ENCODE measurements at regions not wholly inside any gene's neighbourhood (a gene's known extent, or its start where the extent isn't known, plus 50 kb on each side); places are given as distances from the start of the nearest gene placed in this dataset.

- no peak for DNase-seq
Measured at GRCh38 chr2:37472959-37473358, 128.5 kb downstream of the QPCT start.

GRCh38 chr2:37476411-37476810 lies 132.0 kb downstream of the QPCT start:
- no peak for DNase-seq

DNA sequence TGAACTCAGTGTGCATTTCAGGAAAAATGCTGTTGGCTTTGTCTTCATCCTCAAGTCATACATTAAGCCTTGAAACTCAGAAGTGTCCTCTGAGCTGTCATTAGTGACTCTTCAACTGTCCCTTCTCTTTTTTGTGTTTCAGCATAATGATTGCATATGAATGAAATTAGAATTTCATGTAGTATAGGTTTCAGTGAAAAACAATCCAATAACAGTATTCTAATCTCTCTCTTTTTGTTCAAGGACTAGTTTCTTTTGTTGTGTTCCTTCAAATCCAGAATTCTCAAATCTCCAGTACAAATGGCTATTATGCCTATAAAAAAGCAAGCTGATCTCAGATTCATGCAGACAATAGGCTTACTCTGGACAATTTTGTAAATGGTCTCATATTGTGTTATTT lies 133.5 kb downstream of the QPCT start:
- no peak for DNase-seq

DNA sequence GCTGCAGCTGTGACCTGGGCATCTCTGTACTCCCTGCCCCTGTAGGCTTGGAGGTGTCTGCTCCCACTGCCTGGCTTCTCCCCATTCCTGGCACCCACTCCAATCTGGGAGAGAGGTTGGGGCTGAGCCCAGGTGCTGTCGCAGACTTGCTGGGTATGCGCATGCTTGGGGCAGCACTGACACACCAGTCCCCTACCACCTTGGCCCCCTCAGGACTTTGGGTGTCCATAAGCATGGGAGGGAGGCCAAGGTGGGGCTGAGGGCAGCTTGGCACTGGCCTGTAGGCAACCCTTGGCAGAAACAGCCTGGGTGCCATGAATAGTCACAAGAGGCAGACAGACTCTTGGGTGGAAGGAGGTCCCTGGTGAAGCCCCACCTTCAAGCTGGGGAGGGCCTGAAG lies 136.8 kb downstream of the QPCT start:
- no peak for DNase-seq

DNA sequence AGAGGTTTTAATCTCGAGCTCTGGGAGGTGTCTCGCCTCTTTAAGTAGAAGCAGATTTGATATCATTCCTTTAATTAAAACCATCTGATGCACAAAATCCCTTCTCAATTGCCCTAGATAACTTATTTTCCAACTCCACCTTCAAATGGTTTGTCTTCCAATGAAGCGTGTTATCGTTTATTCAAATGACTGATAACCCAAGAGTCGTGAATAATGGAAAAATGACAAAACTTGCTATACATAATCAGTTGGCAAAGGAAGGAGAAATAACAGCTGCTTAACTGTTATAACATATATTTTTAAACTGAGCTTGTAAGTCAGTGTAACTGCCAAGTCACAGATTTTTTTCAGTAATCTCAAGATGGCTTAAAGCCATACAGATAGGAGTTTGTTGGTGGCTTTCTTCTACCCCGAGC lies 144.6 kb downstream of the QPCT start:
- DNase-seq: no peak

- no peak for DNase-seq
Measured at GRCh38 chr2:37489536-37489935, 145.1 kb downstream of the QPCT start.

DNA sequence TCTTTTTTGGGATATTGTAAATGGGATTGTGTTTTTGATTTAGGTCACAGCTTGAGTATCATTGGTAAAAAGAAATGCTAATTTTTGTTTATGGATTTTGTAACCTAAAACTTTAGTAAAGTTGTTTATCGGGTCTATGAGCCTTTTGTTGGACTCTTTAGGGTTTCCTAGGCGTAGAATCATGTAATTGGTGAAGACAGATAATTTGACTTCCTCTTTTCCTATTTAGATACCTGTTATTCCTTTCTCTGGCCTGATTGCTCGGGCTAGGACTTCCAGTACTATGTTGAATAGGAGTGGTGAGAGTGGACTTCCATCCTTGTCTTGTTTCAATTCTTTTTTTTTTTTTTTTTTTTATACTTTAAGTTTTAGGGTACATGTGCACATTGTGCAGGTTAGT lies 149.0 kb downstream of the QPCT start:
- DNase-seq: no peak

- DNase-seq: no peak
Measured at GRCh38 chr2:37499113-37499512, 154.7 kb downstream of the QPCT start.

DNA sequence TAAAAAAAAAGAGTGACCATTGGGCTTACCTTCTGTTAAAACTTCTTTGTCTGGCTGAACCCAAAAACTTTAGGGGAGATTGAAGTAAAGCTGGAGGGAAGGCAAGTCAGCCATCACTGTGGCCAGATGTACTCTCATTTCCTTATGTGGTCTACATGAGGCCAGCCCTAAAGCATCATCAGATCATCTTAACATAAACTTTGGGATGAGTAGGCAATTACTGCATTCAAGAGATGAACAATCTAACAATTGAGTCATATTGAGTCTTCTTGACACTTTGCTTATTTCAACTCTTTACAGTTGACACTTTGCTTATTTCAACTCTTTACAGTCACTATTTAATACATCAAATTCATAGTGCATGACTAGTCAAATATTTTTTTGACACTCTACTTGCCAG lies 155.6 kb downstream of the QPCT start:
- no peak for DNase-seq

DNA sequence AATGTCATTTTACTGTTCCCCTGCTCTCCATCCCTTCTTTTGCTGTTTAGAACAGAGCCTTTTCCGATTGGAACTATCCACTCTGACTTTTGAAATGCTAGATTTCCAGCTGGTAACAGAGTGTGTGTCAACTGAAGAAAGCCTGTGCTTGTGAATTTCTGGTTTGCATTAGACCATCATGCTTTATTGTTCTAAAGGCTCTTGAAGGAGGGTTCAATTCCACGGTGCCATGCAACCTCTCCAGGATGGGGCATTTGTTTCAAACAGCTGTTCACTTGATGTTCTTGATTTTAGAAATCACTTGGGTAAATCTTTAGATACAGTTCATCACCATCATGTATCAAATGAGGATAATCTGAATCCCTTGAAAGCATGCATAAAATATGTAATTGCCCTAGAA lies 156.7 kb downstream of the QPCT start:
- DNase-seq: no peak

DNA sequence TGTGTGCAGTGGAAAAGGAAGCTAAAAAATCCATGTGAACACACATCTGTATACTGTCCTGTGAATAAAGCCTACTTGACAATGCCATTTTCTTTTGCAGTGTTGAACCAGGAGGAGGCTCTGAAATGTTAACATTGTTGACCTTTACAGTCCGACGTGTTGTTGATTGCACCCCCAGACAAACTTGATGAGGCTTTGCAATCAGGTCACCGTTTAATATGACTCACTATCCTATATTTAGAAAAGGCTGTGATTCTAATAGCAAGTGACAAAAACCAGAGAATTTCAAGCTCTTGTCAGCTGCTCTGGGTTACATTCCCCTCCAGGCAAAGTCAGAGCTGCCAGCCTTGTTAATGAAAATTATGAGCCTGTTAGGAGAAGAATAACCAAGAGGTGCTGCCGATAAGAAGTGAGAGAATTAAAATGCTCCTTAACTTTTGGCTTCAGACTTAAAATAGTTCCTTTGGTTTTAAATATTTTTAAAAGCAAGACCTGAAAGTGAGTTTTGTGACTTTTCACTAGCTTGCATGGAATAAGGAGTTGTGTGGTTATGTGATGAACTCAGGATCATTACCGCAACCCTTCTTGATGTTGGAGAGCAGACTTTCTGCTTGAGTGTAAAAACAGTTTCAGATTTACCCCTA lies 162.1 kb downstream of the QPCT start:
- no peak for DNase-seq

GRCh38 chr2:37507051-37507410 lies 162.6 kb downstream of the QPCT start:
- DNase-seq: no peak

GRCh38 chr2:37507703-37508102 lies 163.3 kb downstream of the QPCT start:
- DNase-seq: no peak

DNA sequence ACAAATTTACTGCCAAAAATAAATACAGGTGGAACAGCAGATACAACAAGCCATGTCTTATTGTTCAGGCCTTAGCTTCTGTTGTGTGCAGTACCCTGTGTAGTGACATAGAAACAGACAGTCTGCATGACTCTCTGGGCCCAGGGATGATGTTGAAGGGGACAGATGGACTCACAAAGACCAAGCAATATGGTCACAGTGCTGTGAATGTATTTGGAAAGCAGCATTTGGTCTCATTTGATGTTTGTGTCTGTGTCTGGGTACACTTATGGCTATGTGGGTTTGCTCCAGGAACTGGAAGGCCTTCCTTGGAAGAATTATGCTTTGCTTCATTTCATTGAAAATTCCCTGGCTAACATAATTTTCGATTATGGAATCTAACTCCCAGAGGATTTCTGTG lies 158.5 kb downstream of the CDC42EP3 start:
- no peak for DNase-seq

DNA sequence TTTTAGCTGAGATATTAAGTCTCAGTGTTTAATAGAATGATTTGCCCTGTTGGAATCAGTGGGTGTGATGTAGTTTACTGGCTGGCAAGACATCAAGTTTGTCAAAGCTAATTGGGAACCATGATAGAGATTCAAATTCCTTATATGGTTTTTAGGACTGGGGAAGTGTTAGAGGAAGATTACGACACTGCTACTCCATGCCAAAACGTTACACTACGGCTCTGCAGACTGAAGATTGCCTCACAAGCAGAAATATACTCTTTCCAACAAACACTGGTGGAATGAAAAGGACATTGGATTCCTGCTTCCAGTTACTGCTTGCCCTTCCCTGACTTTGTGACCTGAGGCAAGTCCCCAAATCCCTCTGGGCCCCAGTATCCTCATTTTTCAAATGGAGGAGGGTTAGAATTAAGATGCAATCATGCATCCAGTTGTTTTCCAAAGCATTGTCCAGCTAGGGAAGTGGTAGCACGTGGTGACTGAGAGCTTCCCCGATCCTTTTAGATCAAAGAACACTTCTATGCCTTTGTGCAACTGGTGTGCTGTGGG lies 147.6 kb downstream of the CDC42EP3 start:
- no peak for DNase-seq

- no peak for DNase-seq
Measured at GRCh38 chr2:37526323-37526722, 145.1 kb downstream of the CDC42EP3 start.

- no peak for DNase-seq
Measured at GRCh38 chr2:37526856-37527255, 144.6 kb downstream of the CDC42EP3 start.

- no peak for DNase-seq
Measured at GRCh38 chr2:37527361-37527760, 144.1 kb downstream of the CDC42EP3 start.

GRCh38 chr2:37529830-37530415 lies 141.5 kb downstream of the CDC42EP3 start:
- no peak for DNase-seq

DNA sequence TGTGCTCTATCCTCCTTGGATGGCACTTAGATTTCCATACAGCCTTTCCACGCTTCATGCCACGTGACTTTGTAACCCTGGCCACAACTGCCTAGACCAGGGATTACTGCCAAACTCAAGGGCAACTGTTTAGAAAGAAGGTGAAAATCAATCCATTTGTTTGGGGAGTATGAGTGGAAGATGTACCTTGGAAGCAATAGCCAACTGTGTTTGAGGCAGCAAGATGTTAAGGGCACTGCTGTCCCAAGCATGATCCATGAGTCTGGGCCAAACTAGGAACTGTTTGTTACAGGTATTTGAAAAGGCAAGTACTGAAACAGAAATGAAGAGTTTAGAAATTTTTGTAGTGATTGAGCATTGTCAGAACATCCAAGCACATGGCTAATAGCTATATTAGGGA lies 138.9 kb downstream of the CDC42EP3 start:
- no peak for DNase-seq

GRCh38 chr2:37537316-37537715 lies 134.1 kb downstream of the CDC42EP3 start:
- no peak for DNase-seq

DNA sequence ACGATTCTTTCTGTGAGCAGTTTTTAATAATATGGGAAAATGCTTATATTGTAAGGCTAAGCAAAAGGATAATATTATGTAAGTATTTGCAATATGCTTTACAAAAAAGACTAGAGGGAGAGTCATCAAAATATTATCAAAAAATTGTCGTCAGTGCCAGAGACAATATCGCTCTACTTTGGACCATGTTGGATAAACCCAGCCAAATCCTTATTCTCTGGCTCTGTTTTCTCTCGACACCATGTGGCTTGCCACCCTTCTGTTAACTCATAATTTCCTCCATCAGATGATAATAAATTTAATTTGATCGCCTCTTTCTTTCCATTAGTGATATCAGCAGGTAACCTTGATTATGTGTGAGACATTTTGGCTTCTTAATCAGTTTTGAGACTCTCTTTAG lies 129.9 kb downstream of the CDC42EP3 start:
- no peak for DNase-seq

DNA sequence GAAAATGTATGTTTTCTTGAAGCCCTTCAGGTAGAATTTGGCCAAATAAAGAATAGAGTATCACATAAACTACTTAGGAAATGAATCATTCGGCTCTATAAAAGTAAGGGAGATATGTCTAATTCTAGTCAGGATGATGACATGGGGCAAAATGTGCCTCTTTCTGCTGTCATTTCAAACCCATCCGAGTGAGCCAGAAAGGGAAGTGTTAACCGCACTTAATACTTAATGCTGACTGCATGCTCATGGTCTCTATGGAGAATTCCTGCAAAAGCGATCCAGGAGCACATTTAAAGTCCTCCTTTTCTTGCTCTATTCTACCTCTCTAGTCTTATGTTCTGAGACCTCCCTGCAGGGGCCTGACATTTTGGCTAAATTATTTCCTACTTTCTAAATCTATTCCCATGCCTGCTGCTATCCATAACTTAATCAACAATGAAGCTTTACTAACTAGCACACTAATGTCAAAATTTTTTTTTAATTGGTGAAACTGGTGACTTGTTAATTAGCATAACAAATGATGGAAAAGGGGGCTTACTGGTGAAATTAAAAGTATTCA lies 127.4 kb downstream of the CDC42EP3 start:
- no peak for DNase-seq

- DNase-seq: no peak
Measured at GRCh38 chr2:37544591-37545031, 126.8 kb downstream of the CDC42EP3 start.

- no peak for DNase-seq
Measured at GRCh38 chr2:37549598-37549997, 121.8 kb downstream of the CDC42EP3 start.
